ENCODE measurements at regions not wholly inside any gene's neighbourhood (a gene's known extent, or its start where the extent isn't known, plus 50 kb on each side); places are given as distances from the start of the nearest gene placed in this dataset.

GRCh38 chr13:103866048-103866447 is 799.8 kb upstream of the SLC10A2 start:
- TF ChIP-seq CTCF (IDR thresholded peaks at IDR 0.05) (no peak), POLR2A (IDR thresholded peaks at IDR 0.05) (no peak)

Measured in lower leg skin (tissue), 3 donors.